SK-N-SH (cell line): ENCODE measurements at regions not wholly inside any gene's neighbourhood (a gene's known extent, or its start where the extent isn't known, plus 50 kb on each side); places are given as distances from the start of the nearest gene placed in this dataset.

Experiments
- CTCF ChIA-PET: fragments of 300-600, 350-600 bp; formaldehyde crosslinking; extraction: SDS; loops from one replicate; lab custom pipeline; 2021; lab: Yijun Ruan, JAX
- POLR2A ChIA-PET: fragments of 350-600 bp; sonication (Branson Sonifier 250); formaldehyde crosslinking; extraction: SDS; loops from one replicate; lab custom pipeline; 2020; ENCODE audit warnings: antibody characterized with exemption, inconsistent platforms; lab: Yijun Ruan, JAX
- DNase-seq: peaks from one replicate; pipeline ENCODE4 v3.0.0; 2012
- H2AFZ ChIP-seq: fragments of 200-600 bp; sonication (generic); 2 replicates; pipeline ENCODE4 v1.8.1; 2016; ENCODE audit warnings: antibody characterized with exemption, mild to moderate bottlenecking, low read depth
- H3F3A ChIP-seq: fragments of 200-600 bp; sonication (generic); replicated peaks from 2 replicates; pipeline ENCODE3; 2016; ENCODE audit warnings: antibody characterized with exemption, mild to moderate bottlenecking; ENCODE audit not compliant: insufficient read depth
- H3K27ac ChIP-seq, 2 experiments: fragments of 200-500 bp in 1 of 2; fragments of 200-600 bp in 1 of 2; sonication (Bioruptor generic) in 1 of 2; sonication (generic), shearing (Covaris generic) in 1 of 2; 2 replicates each; pipeline versions ENCODE4 v1.5.1 to v1.6.1; 2014 to 2016; ENCODE audit warnings: low read depth in 2 of 2, inconsistent platforms in 1 of 2, low read length in 1 of 2, mild to moderate bottlenecking in 1 of 2, mixed read lengths in 1 of 2
- H3K27me3 ChIP-seq: fragments of 200-600 bp; sonication (generic), shearing (Covaris generic); 2 replicates; pipeline ENCODE4 v1.6.1; 2016; ENCODE audit warnings: mixed run types; ENCODE audit not compliant: insufficient read depth
- H3K36me3 ChIP-seq, 2 experiments: fragments of 200-500 bp in 1 of 2; fragments of 200-600 bp in 1 of 2; sonication (Bioruptor generic) in 1 of 2; sonication (generic) in 1 of 2; replicated peaks in 1 of 2; 2 replicates each; pipeline versions ENCODE3 to v1.5.1; 2014 to 2016; ENCODE audit warnings: low read length in 1 of 2, mild to moderate bottlenecking in 1 of 2; ENCODE audit not compliant: insufficient read depth in 2 of 2, control insufficient read depth in 1 of 2
- H3K4me1 ChIP-seq, 2 experiments: fragments of 200-500 bp in 1 of 2; fragments of 200-600 bp in 1 of 2; sonication (Bioruptor generic) in 1 of 2; sonication (generic), shearing (Covaris generic) in 1 of 2; 2 replicates each; pipeline versions ENCODE4 v1.5.1 to v1.6.1; 2014 to 2016; ENCODE audit warnings: low read depth in 1 of 2, low read length in 1 of 2, mixed run types in 1 of 2; ENCODE audit not compliant: insufficient read depth in 2 of 2, control insufficient read depth in 1 of 2
- H3K4me2 ChIP-seq: fragments of 200-600 bp; sonication (generic), shearing (Covaris generic); 2 replicates; pipeline ENCODE4 v1.6.1; 2017; ENCODE audit warnings: mixed run types
- H3K4me3 ChIP-seq, 2 experiments: fragments of 200-500 bp in 1 of 2; fragments of 200-600 bp in 1 of 2; sonication (Bioruptor generic) in 1 of 2; sonication (generic), shearing (Covaris generic) in 1 of 2; 2 replicates each; pipeline versions ENCODE4 v1.5.1 to v1.8.1; 2014 to 2016; ENCODE audit warnings: low read depth in 2 of 2, inconsistent platforms in 1 of 2, low read length in 1 of 2, mild to moderate bottlenecking in 1 of 2, mixed read lengths in 1 of 2, moderate library complexity in 1 of 2
- H3K79me2 ChIP-seq: fragments of 200-600 bp; sonication (generic); 2 replicates; pipeline ENCODE4 v1.8.1; 2017; ENCODE audit warnings: mild to moderate bottlenecking; ENCODE audit not compliant: insufficient read depth
- H3K9ac ChIP-seq: fragments of 200-600 bp; sonication (generic); 2 replicates; pipeline ENCODE4 v1.6.1; 2017; ENCODE audit warnings: mixed run types
- H3K9me2 ChIP-seq: fragments of 200-600 bp; sonication (generic); 2 replicates; pipeline ENCODE4 v1.6.1; 2017; ENCODE audit warnings: mixed run types
- H3K9me3 ChIP-seq: fragments of 200-600 bp; sonication (generic); 2 replicates; pipeline ENCODE4 v1.6.1; 2017; ENCODE audit warnings: mixed run types, mild to moderate bottlenecking, moderate library complexity
- H4K20me1 ChIP-seq: fragments of 200-600 bp; sonication (generic); 2 replicates; pipeline ENCODE4 v1.6.1; 2017; ENCODE audit warnings: mild to moderate bottlenecking, mixed run types; ENCODE audit not compliant: insufficient read depth
- ELF1 ChIP-seq: IDR thresholded peaks from 2 replicates; pipeline ENCODE4 v1.4.0; 2012
- EP300 ChIP-seq, 2 experiments: IDR thresholded peaks; 2 replicates each; pipeline versions ENCODE4 v1.4.0 to v1.6.1; 2012; ENCODE audit warnings: borderline replicate concordance in 1 of 2, low read depth in 1 of 2, low read length in 1 of 2
- GATA2 ChIP-seq: sonication (generic); formaldehyde crosslinking; IDR thresholded peaks from 2 replicates; pipeline ENCODE4 v1.5.0; 2020; ENCODE audit warnings: mild to moderate bottlenecking, missing genetic modification reagents
- MEF2A ChIP-seq: IDR thresholded peaks from 2 replicates; pipeline ENCODE4 v1.4.0; 2012; ENCODE audit warnings: low read depth, borderline replicate concordance
- MXI1 ChIP-seq: IDR thresholded peaks from 2 replicates; pipeline ENCODE4 v1.6.1; 2012; ENCODE audit warnings: mild to moderate bottlenecking, low read depth, low read length, improper control_type of control experiment
- NFIC ChIP-seq: IDR thresholded peaks from 2 replicates; pipeline ENCODE4 v1.4.0; 2012; ENCODE audit warnings: borderline replicate concordance
- NRF1 ChIP-seq: IDR thresholded peaks from 2 replicates; pipeline ENCODE4 v1.6.1; 2012; ENCODE audit warnings: low read depth, mild to moderate bottlenecking, low read length
- RAD21 ChIP-seq: IDR thresholded peaks from 2 replicates; pipeline ENCODE4 v1.6.1; 2012; ENCODE audit warnings: mild to moderate bottlenecking, low read length
- RFX5 ChIP-seq: IDR thresholded peaks from 2 replicates; pipeline ENCODE4 v1.6.1; 2012; ENCODE audit warnings: mild to moderate bottlenecking, improper control_type of control experiment, low read length
- RXRA ChIP-seq: IDR thresholded peaks from 2 replicates; pipeline ENCODE4 v1.4.0; 2012; ENCODE audit warnings: low read depth, mild to moderate bottlenecking, borderline replicate concordance
- WGBS: methylation state at CpG from one replicate; pipeline ENCODE4 v1.1.6; 2017; ENCODE audit warnings: low lambda C conversion rate; 5-methylcytosine and 5-hydroxymethylcytosine counted together
- TF ChIP-seq, protein P1 (sequence below): IDR thresholded peaks from 2 replicates; pipeline ENCODE4 v1.4.0; 2012; ENCODE audit warnings: low read depth
- TF ChIP-seq, protein P2 (sequence below): IDR thresholded peaks from 2 replicates; pipeline ENCODE4 v1.4.0; 2012; ENCODE audit warnings: low read depth, borderline replicate concordance
- TF ChIP-seq, protein P3 (sequence below): fragments of 200-600 bp; sonication (generic); IDR thresholded peaks from 2 replicates; pipeline ENCODE4 v1.6.1; 2017; ENCODE audit warnings: antibody characterized with exemption, mild to moderate bottlenecking, moderate library complexity
- TF ChIP-seq, protein P4 (sequence below): fragments of 150-350 bp; IDR thresholded peaks from 2 replicates; pipeline ENCODE4 v1.6.1; 2016; ENCODE audit warnings: mild to moderate bottlenecking, low read depth, low read length

DNA sequence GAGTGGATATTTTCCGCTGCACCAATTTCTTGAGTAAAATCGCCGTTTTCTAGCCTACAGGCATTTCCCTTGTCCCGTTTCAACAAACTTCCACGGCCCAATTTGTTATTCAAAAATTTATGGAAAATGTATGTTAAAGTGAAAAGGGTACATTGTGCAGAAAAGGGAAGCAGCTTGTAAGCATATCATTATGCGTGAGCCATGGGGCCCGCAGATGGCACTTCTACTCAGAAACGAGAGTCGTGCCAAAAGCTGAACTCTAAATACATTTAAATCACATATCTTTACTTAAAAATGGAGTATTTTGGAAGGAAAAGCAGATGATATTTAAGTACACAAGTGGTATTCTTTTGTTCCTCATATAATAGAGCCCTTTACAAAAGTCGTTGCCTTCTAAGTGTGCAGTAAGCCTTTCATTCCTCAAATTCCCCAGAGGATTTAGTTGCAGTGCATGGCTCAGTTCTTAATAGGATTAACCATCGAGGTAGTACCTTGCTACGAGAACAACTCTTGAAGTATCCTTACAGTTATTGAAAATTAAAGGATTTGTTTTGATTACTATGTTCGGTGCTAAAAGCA, 1227.2 kb upstream of the WWC1 start:
- H3K4me1 ChIP-seq, result peaks cover 0 to 3% of the 10 kb centered on the region in 2 experiments; a peak in 2 of 4 replicates
- H3K36me3 ChIP-seq, result no peaks in the 10 kb centered on the region
- no peak overlapping the region for H2AFZ ChIP-seq
- no peaks in the 10 kb centered on the region for H3K9me3 ChIP-seq
- no peak overlapping the region for H3K4me2 ChIP-seq
- H3K27me3 ChIP-seq, result no peaks in the 10 kb centered on the region
- no peaks in the 10 kb centered on the region for H3F3A ChIP-seq
- ChIA-PET CTCF (interaction anchor here (1.5 kb wide), 1 partner anchor 14 kb away, joined by 4 read pairs; no protein-coding TSS in a partner anchor), POLR2A (no interaction called here)
- no peaks in the 10 kb centered on the region for H3K79me2 ChIP-seq
- no peaks in the 10 kb centered on the region for H3K9me2 ChIP-seq
- no peak for DNase-seq
- H3K4me3 ChIP-seq, result no peak overlapping the region
- 45% methylated on average over 10 of the region's 13 CpGs for WGBS
- TF ChIP-seq, protein P1, sequence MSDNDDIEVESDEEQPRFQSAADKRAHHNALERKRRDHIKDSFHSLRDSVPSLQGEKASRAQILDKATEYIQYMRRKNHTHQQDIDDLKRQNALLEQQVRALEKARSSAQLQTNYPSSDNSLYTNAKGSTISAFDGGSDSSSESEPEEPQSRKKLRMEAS, result no peak
- TF ChIP-seq, protein P2, sequence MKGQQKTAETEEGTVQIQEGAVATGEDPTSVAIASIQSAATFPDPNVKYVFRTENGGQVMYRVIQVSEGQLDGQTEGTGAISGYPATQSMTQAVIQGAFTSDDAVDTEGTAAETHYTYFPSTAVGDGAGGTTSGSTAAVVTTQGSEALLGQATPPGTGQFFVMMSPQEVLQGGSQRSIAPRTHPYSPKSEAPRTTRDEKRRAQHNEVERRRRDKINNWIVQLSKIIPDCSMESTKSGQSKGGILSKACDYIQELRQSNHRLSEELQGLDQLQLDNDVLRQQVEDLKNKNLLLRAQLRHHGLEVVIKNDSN, result no peak
- no peak for TF ChIP-seq EP300 (IDR thresholded peaks at IDR 0.05; ENCODE audit: borderline replicate concordance in 1 of 2, low read depth in 1 of 2, low read length in 1 of 2)
- TF ChIP-seq NRF1, result no peak
- TF ChIP-seq, all 33 proteins: peak for 0
- no peak overlapping the region for H3K27ac ChIP-seq
- no peaks in the 10 kb centered on the region for H4K20me1 ChIP-seq
- no peak overlapping the region for H3K9ac ChIP-seq

DNA sequence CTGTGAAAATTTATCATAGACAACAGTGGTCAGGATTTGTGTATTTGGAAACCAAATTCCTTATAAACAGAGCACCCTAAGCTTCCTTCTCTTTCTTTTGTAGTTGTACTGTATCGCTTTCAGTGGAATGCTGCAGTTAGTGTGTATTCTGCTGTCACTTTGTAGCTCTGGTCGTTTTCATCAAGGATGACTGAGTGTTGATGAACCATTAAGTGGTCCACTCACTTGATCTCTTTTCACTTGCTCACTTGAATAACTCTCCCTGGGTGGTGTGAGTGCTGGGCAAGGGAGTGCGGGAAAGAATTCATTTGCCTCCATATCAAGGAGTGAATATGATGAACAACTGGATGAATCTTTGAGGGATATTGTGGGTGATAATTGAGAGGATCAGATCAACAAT, 1225.7 kb upstream of the WWC1 start:
- Histone ChIP-seq H3K79me2 (no peaks in the 10 kb centered on the region), H3K4me3 (no peak overlapping the region), H3K36me3 (no peaks in the 10 kb centered on the region), H3K9me2 (no peaks in the 10 kb centered on the region), H3K4me1 (peaks cover 0 to 3% of the 10 kb centered on the region in 2 experiments; a peak in 2 of 4 replicates), H3F3A (no peaks in the 10 kb centered on the region), H3K27me3 (no peaks in the 10 kb centered on the region), H3K27ac (no peak overlapping the region), H3K9me3 (no peaks in the 10 kb centered on the region), H2AFZ (no peak overlapping the region), H4K20me1 (no peaks in the 10 kb centered on the region)
- CTCF ChIA-PET, result interaction anchor here (1.5 kb wide), 1 partner anchor 13 kb away, joined by 4 read pairs; no protein-coding TSS in a partner anchor
- 39% methylated on average over 3 of the region's 3 CpGs for WGBS
- DNase-seq, result no peak
- no peak for TF ChIP-seq MEF2A
- no peak for TF ChIP-seq ELF1
- TF ChIP-seq RFX5, result no peak
- TF ChIP-seq RXRA, result no peak
- TF ChIP-seq, protein P3, sequence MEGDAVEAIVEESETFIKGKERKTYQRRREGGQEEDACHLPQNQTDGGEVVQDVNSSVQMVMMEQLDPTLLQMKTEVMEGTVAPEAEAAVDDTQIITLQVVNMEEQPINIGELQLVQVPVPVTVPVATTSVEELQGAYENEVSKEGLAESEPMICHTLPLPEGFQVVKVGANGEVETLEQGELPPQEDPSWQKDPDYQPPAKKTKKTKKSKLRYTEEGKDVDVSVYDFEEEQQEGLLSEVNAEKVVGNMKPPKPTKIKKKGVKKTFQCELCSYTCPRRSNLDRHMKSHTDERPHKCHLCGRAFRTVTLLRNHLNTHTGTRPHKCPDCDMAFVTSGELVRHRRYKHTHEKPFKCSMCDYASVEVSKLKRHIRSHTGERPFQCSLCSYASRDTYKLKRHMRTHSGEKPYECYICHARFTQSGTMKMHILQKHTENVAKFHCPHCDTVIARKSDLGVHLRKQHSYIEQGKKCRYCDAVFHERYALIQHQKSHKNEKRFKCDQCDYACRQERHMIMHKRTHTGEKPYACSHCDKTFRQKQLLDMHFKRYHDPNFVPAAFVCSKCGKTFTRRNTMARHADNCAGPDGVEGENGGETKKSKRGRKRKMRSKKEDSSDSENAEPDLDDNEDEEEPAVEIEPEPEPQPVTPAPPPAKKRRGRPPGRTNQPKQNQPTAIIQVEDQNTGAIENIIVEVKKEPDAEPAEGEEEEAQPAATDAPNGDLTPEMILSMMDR, result no peak
- TF ChIP-seq, protein P4, sequence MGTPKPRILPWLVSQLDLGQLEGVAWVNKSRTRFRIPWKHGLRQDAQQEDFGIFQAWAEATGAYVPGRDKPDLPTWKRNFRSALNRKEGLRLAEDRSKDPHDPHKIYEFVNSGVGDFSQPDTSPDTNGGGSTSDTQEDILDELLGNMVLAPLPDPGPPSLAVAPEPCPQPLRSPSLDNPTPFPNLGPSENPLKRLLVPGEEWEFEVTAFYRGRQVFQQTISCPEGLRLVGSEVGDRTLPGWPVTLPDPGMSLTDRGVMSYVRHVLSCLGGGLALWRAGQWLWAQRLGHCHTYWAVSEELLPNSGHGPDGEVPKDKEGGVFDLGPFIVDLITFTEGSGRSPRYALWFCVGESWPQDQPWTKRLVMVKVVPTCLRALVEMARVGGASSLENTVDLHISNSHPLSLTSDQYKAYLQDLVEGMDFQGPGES, result no peak
- TF ChIP-seq GATA2 (CRISPR knock-in tag), result no peak
- TF ChIP-seq MXI1, result no peak
- TF ChIP-seq NFIC, result no peak
- TF ChIP-seq RAD21, result no peak
- TF ChIP-seq, all 33 proteins: peak for 0
- Histone ChIP-seq H3K4me2 (no peak overlapping the region), H3K9ac (no peak overlapping the region)
- POLR2A ChIA-PET, result no interaction called here
